Anterior cingulate cortex (tissue), 58 donors: ENCODE measurements at regions not wholly inside any gene's neighbourhood (a gene's known extent, or its start where the extent isn't known, plus 50 kb on each side); places are given as distances from the start of the nearest gene placed in this dataset.

ENCODE experiments used
- DNase-seq, 58 donors: peaks; one replicate each; lab custom pipeline; 2025; lab: John Stamatoyannopoulos, UW

DNA sequence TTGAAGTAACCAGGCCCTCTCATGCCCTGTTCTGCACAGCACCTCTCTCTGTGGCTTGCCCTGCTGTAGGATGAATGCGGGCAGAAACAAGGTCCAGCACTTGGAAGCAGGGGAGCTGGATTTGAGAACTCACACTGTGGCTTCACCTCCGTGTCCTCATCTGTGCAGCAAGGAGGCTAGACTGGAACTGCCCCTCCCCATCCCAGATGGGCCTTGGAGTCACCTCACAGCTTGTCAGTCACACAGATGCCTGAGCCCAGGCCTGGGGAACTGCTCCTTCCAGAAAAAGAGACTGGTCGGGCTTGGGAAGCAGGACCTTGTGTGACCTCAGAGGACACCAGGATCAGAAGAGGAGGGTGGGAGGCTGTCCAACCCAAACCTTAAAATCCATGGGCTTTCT, 180.8 kb downstream of the CCT6B start:
- DNase-seq: no peak

DNA sequence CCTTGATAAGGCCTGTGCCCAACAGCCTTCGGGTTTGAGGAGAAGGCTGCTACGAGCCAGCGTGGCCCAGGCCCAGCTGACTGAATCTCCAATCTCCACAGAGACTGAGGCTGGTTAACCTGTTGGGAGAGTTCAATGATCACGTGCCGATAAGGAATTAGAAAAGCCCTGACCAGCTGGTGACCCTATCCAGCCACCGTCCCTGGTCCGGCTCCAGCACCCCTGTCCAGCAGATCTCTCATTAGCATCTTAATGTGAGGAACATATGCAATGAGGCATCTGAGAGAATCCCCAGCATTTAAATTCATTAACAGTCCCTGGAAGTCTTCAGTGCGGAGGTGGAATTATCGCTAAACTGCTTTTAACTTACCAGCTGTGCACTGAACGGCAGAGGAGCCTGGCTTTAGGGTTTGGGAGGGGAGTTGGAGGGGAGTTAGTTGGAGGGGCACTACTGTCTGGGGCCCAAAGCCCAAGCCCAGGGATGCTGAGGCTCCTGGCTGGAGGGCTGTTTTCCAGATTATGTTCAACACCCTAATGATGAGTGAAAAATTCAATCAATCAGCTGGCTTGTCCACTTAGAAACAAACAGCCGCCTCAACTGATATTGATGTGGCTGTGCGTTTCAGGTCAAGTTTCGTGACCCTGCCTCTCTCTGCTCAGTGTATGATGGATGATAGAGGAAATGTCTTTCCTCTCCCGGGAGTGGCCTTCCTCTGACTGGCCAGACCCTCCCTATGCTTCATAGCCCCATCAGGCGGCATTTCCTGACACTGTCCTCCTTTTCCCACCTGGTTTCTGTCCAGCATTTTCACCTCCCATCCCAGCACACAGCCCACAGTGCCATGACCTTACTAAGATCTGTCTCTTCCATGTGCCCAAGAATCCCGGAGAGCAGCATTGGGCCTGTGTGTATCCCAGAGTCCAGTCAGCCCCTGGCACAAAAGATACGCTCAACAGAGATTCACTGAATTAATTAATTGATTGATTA, 184.5 kb downstream of the CCT6B start:
- peak in 1 of 58 donors; percentile 26 for DNase-seq

DNA sequence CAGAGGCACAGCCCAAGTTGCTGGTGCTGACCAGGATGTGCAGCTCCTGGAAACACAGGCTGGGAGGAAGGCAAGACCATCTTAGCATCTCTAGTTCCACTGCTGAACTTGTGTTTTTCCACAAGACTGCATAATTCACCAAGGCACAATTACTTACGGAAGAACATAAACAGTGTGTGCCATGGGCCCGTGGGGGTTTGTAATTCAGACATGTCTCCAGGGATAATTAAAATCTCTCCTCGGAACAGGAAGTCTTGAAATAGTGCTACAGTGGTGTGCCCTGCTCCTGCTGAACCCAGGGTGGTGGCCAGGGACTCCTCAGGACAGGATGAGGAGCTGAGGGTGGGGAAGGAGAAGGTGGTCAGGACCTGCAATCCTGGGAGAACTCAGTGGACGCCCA, 188.2 kb downstream of the CCT6B start:
- DNase-seq: no peak

DNA sequence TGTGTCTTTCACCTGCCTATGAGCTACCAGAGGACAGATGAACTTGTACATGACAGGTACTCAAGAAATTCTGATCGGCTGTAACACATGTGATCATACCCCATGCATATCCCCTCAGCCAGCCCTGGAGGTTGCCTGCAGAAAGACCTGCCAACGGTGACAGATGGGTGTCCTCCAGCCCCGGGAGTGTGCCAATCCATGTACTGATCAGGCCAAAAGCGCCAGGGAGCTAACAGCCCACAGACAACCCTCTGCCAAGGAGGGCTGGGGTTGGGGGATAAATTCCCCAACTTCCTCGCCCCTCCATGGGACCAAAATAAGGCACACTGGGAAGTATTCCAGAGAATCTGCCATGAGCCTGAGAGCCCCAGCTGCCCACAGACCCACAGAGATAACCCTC, 189.4 kb downstream of the CCT6B start:
- no peak for DNase-seq

DNA sequence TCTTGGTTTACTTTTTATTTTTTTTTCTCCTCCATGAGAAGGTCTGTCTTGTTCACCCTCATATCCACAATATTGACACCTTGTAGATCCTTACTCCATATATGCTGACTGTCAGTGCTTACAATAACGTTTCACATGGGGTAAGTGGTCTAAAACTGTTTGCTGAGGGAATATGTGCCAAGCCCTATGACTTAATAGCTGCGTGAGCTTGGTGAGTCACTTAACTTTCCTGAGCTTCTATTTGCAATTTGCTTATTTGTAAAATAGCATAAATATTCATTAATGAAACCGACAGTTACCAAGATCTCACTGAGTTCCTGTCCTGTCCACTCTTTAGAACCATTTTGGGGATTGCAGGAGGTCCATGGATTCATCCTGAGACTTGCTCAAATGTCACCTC, 190.7 kb downstream of the CCT6B start:
- no peak for DNase-seq

DNA sequence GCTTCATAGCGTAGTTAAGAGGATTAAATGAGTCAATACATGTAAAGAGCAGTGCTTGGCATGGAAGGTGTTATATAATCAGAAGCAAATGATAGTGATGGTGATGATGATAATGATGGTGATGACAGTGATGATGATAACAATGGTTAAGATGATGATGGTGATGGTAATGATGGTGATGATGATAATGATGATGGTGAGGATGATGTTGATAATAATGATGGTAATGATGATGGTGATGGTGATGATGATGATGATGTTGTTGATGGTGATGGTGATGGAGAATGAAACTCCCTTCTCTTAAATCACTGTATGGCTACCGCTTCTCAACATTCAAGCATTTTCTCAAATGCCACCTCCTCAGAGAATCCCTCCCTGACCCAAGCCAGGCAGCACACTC, 190.5 kb downstream of the TMEM132E start:
- DNase-seq: no peak

DNA sequence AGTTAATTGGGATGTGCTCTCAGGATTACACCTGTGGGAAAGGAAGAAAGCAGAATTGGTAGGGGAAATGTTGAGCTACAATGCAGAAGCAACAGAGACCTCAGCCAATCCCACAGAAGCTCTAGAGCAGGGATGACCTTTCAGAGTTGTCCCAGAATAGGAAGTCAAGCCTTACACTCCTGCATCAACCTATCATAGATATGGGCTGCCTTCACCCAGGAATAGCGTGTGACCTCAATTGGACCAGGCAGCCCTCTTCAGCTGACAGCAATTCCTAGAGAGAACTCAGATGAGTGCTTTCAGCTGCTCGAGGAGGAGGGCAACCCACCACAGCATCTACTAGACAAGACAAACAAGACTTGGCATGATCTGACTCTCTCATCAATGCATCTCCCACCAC, 189.7 kb downstream of the TMEM132E start:
- no peak for DNase-seq

DNA sequence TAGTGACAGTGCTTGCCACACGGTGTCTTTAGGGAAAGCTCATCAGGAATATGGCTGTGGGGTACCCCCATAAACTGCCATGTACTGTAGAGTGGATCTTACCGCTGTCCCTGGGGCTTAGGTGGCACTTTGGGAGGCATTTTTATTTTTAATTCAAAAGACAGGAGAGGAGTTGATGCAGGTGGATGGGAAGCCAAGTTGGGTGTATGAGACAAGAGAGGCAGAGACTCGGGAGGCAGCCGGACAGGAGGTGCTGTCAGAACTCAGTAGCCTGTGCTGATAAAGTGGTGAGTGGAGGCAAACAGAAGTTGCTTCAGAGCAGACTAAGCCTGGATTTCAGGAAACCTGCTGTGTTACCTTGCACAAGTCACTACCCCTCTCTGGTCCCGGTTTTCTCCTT, 185.9 kb downstream of the TMEM132E start:
- DNase-seq: no peak

DNA sequence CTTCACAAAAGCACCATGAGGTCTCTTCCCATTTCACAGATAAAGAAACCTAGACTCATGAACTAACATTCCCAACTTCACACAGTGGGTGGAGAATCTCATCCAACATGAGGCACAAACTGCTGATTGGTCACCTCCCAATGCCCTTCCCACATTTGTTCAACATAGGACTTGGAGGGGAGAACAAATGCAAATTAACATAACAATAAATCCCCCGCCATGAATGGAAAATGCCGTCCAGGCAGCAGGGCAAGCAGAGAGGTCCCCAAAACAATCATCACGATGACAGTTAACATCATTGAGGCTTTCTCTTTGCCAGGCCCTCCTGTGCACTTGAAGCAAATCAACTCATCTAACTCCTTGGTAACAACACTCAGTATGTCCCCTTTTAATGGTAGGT, 185.3 kb downstream of the TMEM132E start:
- DNase-seq: no peak

DNA sequence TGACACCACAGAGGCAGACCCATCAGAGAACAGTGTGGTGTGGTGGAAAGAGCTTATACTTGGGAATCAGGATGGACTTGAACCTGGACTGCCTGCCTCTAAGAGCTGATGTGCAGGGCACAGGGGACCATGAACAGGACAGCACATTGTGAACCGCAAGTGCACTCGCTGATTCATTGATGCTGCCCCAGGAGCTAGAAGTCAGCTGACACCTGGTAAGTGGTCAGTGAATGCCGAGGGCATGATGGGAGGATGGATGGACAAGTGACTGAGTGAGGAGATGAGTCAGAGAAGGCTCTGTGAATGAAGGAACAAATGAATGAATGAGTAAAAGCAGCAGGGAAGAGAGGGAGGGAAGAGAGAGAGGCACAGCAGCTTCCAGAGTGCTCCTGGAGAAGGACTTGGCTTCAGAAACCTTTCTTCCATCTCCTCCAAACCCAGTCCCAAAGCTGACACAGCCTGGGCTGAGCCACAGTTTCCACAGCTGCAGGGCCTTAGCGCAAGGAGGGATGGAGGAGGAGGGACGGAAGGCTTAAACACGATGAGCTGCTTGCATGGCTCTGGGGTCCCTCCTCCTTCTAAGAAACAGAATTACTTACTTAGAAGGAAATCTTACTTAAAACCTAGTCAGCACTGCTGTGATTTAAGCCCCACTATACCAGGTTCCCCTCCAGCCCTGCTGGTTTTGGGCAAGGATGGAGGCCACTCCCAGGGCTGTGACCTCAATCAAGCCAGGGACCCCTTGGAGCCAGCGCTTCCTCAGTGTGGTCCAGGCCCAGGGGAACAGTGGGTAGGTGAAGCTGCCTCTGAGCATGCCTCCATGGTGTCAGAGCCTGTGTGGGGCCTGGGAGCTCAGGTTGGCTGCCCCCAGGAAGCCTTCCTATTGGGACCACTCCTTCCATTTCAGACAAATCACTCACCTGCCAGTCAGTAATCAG, 184.6 kb downstream of the TMEM132E start:
- no peak for DNase-seq

DNA sequence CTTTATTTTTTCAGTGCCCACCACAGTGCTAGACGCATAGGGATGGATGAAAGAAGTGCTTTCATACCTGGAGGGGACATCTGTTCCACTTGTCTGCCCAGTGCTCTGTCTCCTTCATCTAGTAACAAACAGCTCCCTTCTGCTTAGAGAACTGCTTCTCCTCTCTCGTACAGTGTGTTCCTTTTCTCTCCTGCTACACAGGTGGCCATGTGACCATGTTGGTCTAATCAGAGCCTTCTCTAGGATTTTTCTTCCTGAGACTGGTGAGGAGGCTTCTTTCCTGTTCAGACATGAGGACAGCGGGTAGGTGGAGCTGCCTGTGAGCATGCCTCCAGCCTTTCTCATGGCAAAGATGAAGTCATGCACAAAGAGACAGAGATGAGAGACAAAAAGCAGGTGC, 182.7 kb downstream of the TMEM132E start:
- no peak for DNase-seq

DNA sequence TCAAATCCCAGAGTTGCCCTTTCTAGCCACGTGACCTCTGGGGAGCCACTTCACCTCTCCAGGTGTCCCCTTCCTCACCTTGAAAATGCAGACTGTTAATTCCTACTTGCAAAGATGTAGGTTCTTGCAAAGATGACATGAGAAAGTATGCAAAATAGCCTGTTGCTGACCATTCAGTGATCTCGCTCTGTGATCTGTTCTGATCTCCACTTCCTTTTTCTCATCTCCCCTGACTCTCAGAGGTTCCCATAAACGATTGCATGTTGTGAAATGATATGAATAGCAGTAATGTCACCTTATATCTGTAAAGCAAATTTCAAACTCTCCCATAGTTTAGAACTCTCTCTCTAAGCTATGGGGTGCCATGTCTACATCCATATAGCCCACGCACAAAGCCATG, 182.3 kb downstream of the TMEM132E start:
- DNase-seq: no peak

DNA sequence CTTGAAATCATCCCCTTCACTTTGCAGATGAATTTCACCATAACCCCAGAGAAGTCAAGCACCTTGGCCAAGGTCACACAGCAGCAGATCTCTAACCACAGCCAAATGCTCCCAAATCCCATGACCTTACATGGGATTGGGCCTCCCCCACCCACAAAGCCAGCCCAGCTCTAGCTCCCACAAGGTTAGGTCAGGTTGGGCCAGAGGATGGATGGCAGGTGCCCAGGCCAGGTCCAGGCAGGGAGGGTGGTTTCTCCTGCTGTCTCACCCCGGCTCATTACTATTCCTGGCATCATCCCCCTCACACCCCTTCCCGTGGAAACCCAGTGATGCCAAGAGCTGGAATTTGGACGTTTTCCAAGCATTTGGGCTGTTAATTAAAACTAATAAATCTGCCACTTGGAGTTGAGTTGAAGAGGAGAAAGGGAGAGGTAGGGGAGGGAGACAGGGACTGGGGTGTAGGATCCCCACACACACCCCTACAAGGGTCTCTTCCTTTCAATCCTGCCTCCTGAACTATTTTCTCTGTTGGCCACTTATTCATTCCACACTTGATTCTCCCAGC, 181.6 kb downstream of the TMEM132E start:
- DNase-seq: no peak

DNA sequence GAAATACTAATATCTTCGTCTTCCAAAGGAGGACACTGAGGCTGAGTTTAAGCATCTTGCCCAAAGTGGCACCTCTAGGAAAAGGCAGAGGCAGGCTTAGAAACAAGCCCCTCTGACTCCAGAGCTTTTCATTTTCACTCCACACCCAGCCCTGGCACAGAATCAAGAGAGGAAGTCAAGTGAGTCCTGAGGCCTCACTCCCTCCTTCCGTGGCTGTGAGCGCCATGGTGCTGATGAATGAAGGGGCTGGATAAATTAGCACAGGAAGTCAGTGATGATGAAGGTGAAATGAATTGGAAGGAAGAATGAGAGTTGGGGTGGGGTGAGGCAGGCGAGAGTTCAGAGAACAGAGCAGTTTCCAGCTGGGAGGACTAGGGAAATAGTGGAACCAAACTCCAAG, 179.3 kb downstream of the TMEM132E start:
- DNase-seq: no peak

DNA sequence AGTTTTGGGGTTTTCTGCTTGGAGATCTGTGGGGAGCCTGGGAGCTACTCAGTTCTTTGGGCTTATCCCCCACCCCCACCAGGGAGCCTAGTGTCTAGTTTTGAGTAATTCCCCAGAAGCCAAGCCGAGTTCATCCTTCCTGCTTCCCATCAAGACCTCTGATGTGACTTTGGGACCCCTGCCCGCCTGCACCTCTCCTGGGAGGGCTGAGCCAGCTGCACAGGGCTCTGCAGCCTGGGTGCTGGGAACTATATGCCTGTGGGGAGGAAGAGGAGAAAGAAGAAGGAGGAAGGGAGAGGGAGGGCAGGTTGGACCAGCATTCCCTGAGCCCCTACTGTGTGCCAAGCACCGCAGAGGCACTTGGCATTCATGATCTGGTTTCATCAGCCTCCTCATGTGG, 178.9 kb downstream of the TMEM132E start:
- DNase-seq: no peak

DNA sequence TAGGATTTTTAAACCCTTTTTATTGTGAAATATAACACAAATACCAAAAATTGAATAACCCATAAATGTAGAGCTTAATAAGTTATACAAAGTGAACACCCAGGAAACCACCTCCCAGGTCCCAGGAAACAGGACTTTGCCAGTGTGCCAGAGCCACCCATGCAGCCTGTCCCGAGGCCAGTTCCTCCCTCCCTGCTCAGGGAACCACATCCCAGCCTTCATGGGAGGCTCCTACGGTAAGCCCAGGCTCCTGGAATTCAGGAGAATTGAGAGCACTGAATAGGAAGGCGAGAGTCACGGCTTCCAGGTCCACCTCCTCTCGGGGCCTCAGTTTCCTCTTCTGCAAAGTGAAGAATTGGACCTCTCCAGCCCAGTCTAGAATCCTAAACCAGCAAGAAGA, 178.2 kb downstream of the TMEM132E start:
- no peak for DNase-seq

DNA sequence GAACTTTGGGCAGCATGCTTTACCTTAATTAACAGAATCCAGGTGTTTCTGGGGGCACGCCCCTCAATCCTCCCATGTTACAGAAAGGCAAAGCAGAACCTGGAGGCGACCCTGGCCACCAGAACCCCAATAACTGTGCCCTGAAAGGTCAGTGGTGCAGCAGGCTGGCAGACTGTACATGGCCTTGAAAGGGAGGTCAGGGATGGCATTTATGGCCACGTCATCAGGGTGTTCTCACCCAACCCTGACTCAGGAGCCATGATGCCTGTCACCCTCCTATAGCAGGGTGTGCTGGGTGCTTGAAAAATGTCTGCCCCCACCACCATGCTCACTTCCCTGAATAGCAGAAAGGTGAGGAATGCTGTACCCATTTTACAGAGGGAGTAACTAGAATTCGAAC, 177.7 kb downstream of the TMEM132E start:
- no peak for DNase-seq

DNA sequence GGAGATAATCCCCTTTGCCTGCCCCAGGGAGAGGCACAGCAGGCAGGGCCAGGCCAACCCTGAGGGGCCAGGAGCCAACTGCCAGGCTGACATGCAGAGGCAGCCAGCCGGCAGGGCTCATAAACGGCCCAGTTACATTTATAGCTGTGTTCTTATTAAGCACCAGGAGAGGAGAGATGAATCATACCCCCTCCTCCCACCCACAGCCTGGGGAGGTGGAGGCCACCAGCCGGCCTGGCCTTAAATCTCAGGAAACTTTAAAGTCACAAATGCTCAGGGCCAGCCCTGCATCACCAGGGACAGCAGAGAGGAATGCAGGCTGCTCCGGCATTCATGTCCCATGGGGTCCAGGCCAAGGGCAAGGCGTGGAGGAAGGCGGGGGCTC, 177.2 kb downstream of the TMEM132E start:
- DNase-seq: peak in 2 of 58 donors; percentile 11 to 49

DNA sequence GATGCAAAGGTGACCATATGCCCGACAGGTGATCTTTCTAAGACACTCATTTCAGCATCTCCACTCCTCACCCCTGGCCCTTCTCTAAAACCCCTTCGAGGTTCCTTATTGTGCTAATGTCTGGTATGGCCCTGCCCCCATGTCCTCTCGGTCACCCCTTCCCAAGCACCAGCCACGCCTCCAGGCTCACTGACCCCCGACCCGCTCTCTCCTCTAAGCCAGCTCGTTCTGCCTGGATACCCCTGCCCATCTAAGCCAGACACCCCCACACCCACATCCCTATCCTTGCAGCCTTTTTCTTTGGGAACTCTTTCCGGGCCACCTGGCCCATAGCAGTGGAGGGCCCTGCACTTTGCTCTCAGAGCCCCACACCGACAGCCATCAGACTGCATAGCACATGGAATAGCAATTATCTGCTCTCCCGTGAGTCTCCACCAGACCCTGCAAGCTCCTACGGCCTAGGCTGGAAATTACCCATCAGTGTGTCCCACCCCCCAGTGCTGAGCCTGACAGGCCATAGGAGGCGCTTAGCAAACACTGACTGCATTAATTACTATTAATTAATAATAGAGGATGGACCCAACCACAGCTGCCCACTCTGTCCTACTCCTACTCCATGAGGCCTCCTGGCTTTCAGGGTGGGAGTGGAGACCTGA, 176.7 kb downstream of the TMEM132E start:
- no peak for DNase-seq

DNA sequence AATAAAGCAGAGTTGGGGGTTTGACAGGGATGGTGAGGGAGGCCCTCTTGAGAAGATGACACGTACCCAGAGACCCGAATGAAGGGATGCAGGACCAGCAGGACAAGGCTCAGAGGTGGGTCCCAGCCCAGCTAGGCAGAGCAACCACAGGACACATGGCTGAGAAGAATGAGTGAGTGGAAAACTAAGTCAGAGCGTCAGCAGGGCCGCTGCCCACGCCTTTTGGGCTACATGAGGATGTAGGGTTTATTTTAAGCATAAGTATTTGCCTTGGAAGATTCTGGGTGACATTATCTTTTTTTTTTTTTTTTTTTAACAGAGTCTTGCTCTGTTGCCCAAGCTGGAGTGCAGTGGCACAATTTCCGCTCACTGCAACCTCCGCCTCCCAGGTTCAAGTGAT, 176.0 kb downstream of the TMEM132E start:
- DNase-seq: peak in 10 of 58 donors; percentile 2 to 37 (median 14)
